C4-2B (cell line): ENCODE measurements at regions not wholly inside any gene's neighbourhood (a gene's known extent, or its start where the extent isn't known, plus 50 kb on each side); places are given as distances from the start of the nearest gene placed in this dataset.

ENCODE experiments used
- CTCF ChIP-seq: fragments of 450-650 bp; conservative IDR thresholded peaks from 2 replicates; pipeline ENCODE4 v1.5.1; 2017; ENCODE audit warnings: mild to moderate bottlenecking
- ZFX ChIP-seq: fragments of 450-650 bp; IDR thresholded peaks from 2 replicates; pipeline ENCODE4 v1.6.1; 2017

GRCh38 chr11:87399341-87399740, 361.6 kb downstream of the TMEM135 start:
- TF ChIP-seq CTCF (no peak), ZFX (no peak)
